ENCODE measurements at regions not wholly inside any gene's neighbourhood (a gene's known extent, or its start where the extent isn't known, plus 50 kb on each side); places are given as distances from the start of the nearest gene placed in this dataset.
"Not testable (repeated sequence)": the region's sequence is repeated elsewhere in the genome, so short reads cannot be mapped to it uniquely, and the experiment has no call there.

DNA sequence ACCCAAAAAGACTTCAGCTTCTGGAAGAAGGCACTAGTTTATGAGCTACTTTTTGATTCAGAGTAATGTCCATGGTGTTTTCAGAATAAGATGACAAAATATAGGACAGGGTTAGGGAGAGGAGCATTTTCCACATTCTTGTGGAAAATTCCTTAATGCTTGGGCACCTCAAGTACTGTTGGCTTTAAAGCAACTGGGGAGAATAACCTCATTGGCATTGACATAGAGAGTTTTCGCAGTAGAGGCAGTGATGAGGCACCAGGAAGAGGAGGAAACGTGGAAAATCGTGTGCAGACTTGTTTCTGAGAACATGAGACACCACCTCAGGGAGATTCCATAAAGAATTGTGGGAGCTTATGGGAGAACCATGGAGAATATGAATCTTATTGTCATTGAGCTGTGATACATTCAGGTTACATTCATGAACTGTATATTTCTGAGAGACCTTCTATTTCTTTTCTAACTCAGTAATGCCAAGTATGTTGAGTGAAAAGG, 929.0 kb upstream of the NRXN1 start:
- DNase-seq, result no peak

DNA sequence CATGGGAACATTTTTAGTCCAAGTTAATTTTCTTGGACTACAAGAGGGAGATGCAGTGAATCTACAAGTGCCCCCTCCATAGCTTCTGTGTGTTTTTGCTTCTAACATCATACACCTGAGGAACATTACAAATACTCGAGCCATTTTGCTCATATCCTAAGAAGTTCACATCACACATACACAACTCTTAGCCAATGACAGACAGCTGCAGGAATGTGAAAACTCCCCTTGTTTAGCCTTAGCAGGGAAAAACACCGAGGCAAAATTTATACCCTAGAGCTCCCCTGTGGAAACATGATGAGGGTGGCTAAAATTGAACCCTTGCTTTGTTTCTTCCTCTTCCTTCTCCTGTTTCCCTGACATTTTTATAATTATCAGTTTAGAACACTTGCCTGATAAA, 928.3 kb upstream of the NRXN1 start:
- DNase-seq, result no peak

DNA sequence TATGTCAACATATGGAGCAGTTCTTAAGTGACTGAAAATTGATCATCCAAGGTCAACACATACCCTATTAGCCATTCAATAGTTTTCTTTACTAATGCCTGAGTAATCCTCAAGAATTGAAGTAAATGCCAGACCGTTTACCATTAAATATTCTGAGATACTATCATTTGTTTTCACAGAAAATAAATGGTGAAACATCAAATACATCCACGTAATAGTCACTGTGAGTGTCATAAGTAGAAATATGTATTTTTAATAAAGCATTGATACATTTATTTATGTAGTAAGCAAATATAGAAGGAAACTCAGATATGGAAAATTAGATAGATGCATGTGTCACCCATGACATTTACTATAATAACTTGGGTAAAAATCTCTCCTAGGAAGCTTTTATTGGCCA, 927.8 kb upstream of the NRXN1 start:
- no peak for DNase-seq

DNA sequence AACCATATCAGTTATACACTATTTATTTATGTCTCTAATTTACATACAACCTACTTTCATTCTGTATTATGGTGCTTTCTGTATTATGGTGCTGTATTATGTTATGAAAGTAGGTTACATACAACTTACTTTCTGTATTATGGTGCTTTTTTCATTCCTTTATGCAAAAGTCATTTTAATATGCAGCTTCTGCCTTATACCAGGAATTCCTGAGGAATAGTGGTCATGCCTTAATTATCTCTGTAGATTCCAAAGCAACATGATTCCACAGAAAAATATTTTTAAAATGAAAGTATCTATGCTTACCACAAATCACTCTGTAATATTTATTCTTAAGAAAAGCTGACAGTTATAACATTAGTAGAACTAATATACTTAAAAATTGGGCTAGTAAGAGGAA, 922.0 kb upstream of the NRXN1 start:
- DNase-seq, result no peak

DNA sequence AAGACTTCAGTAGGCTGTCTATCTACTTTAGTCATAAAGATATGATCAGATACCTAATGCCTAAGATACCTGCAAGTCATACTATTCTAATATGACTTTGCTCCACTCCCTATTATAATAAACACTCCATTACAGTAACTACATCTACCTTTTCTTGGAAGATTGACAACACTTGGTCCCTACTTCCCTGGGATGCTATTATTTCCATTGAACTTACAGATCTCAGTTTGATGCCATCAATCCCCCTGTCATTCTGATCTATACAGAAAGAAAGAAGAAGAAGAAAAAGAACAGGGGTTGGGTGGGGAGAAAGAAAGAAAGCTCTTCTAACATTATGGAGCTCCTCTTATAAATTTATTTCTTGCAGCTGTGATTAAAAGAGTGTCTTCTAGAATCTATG, 889.1 kb upstream of the NRXN1 start:
- no peak for DNase-seq

DNA sequence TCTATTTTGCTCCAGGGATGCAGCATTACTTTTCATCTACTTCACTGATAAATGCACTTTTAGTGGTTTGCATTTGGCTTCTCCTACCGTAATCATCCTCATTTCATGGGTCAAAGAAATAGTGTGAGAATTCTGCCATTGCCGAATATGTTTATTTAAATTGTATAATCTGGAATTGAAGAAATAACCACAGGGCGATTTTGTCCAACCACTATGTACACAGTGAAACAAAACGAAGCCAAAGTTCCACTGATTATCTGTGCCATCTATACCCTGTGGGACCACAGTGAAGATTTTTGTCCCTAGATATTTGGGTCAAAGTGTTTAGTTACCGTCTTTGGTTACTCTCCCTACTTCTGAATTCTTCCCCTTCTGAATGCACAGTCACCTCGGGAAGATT, 888.6 kb upstream of the NRXN1 start:
- no peak for DNase-seq

DNA sequence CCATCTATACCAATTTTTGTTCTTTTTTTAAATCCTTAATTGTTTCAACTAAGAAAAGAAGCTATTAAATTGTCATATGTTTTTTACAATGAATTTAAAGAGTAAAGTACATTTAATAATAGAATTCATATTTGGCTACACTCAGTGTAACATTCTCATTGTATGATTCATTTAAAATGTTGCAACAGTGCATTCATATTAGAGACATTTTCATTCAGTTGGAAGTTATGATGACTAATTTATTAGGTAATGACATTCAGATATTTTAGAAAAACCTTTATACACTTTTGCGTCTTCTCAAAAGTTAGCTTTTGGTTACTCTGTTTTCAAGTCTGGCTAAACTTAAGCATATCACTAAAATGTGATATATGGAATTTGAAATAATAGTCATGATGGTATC, 887.5 kb upstream of the NRXN1 start:
- DNase-seq, result no peak

DNA sequence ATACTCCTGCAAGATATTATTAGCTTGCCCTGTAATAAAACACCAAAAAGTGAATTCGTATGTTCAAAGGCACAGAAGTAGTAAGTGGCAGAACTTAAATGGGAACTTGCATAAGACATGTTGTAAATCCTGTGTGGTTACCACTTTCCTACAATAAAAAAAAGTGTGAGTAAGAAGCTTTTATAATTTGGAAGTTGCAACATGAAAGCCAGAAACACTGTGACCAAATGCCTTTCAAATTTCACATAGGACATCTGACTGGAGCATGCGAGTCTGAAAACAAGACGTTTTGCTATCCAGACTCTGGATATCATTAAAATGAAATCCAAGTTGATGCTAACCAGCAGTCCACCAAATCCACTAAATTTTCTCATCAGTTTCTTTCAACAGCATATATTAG, 886.2 kb upstream of the NRXN1 start:
- DNase-seq, result peak; percentile 74

DNA sequence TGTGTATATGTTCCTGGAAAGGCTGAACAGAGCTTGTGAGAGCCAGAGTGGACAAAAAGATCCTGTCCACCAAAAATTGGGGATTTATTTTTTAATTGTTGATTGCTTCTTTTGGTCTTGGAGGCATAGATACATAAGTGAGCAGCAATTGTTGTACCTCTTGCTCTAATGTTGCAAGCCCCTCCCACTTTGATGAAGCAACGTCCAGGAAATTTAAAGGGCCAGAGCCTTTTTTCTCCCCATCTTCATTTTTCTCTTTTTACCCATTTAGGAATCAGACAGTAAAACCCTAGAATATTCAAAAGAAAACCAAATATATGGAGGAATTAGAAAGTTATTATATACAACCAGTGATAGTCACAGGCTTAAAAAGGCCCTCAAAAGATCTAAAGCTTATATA, 871.8 kb upstream of the NRXN1 start:
- no peak for DNase-seq

DNA sequence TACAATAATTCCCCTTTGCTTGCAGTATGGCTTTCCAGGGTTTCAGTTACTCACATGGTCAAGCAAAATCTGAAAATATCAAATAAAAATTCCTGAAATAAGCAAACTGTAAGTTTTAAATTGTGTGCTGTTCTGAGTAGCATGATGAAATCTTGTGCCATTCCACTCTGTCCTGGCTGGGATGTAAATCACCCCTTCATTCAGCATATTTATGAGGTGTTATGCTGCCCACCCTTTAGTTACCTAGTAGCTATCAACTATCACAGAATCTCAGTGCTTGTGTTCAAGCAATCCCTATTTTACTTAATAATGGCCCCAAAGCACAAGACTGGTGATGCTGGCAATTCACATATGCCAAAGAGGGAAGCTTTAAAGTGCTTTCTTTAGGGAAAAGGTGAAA, 867.7 kb upstream of the NRXN1 start:
- DNase-seq, result no peak

DNA sequence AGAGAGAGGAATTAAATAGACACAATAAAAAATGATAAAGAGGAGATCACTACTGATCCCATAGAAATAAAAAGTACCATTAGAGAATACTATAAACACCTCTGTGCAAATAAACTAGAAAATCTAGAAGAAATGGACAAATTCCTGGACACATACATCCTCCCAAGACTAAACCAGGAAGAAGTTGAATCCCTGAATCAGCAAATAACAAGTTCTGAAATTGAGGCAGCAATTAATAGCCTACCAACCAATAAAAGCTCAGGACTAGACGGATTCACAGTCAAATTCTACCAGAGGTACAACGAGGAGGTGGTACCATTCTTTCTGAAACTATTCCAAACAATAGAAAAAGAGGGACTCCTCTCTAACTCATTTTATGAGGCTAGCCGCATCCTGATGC, 862.7 kb upstream of the NRXN1 start:
- DNase-seq, result not testable (repeated sequence)

DNA sequence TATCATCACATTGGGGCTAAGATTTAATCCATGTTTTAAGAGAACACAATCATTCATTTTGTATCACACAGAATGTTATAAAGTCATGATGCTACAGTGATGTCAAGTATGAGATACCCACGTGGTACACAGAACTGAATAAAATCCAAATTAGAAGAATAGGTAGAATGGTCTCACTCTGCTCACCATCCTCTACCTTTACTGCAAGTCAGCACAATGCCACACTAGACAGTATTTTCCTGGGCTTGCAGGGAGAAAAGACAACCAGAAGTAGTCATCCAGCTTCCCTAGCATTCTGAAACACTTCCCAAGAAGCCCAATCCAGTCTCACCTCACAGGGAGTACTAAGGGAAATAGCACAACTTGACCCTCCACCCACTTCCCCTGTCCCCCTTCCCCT, 856.2 kb upstream of the NRXN1 start:
- DNase-seq, result no peak

DNA sequence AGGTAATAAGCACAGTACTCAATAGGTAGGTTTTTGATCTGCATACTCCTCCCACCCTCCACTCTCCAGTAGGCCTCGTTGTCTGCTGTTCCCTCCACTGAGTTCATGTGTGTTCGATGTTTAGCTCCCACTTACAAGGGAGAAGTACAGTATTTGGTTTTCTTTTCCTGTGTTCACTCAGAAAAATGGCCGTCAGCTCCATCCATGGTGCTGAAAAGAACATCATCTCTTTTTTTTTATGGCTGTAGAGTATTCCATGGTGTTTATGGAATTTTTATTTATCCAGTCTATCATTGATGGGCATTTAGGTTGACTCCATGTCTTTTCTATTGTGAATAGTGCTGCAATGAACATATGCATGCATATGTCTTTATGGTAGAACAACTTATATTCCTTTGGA, 849.7 kb upstream of the NRXN1 start:
- no peak for DNase-seq

DNA sequence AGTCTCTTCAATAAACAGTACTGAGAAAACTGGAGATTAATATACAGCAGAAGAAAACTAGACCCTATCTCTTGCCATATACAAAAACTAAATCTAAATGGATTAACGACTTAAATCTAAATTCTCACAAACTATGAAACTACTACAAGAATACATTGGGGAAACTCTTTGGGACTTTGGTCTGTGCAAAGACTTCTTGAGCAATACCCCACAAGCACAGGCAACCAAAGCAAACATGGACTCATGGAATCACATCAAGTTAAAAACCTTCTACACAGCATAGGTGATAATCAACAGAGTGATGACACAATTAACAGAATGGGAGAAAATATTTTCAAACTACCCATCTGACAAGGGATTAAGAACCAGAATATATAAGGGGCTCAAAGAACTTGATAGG, 848.2 kb upstream of the NRXN1 start:
- no peak for DNase-seq

DNA sequence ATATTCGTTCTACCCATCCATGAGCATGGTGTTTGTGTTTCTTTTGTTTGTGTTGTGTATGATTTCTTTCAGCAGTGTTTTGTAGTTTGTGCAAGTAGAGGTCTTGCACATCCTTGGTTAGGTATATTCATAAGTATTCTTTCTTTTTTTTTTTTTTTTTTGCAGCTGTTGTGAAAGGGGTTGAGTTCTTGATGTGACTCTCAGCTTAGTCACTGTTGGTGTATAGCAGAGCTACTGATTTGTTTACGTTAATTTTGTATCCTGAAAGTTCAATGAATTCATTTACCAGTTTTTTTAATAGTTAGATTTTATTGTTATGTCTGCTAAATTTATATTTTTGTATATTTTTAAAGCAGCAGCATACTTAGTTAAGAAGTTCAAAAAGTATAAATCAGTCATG, 834.4 kb upstream of the NRXN1 start:
- no peak for DNase-seq

DNA sequence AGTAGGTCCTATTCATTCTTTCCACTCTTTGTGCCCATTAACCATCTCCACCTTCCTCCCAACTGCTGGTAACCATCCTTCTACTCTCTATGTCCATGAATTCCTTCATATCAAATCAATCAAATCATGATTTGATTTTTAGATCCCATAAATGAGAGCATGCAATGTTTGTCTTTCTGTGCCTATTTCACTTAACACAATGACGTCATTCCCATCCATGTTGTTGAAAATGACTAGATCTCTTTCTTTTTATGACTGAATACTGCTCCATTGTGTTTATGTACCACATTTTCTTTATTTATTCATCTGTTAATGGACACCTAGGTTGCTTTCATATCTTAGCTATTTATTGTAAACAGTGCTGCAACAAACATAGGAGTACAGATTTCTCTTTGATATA, 827.3 kb upstream of the NRXN1 start:
- no peak for DNase-seq

DNA sequence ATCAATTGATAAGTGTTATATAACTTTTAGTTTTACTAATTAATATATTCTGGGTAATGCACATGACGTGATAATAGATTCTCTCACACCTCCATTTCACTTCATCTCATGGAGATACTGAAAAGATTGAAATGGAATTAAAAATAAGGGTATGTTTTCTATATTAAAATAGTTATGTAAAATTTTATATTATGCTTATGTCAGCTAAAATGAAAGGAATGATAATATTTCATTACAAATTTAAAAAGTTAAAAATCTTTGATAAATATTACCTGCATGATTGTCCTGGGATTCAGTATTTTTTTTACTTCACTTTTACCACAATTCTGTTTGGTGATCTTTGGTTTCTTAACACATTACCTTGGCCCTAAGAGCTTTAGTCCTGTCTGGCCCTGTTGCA, 823.8 kb upstream of the NRXN1 start:
- no peak for DNase-seq

DNA sequence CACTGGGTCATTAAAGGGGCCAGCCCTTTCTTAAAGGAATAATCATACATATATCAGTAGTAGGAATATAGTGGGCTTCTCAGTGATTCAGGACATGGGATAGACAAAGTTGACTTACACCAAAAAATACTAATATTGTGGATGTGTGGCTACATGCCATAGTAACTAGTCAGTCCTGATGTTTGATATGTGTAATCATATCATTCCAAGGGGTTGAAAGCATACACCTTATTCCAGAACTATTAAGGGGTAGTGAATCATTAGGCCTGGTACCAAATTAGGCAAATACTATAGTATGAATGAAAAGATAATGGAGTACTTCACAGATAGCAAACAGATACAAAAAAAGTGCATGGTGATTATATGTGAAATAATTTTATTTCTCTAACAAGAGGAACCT, 814.9 kb upstream of the NRXN1 start:
- no peak for DNase-seq

DNA sequence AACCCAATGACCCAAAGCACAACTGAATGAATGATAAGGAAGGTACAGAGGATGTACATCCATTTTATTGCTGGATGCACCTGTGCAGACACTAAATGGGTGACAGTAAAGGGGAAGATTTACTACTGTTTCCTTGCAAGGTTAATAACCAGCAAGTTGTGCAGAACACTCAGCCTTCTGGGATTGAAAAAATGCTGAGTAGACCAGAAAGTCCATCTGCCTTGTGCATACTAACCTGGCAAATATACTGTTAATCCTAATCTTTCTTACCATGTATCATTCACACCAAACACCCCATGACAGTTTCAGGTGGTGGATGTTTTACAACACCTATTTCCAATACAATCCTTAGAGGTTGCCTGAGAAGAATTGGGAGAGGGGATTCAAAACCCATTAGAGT, 814.1 kb upstream of the NRXN1 start:
- no peak for DNase-seq

DNA sequence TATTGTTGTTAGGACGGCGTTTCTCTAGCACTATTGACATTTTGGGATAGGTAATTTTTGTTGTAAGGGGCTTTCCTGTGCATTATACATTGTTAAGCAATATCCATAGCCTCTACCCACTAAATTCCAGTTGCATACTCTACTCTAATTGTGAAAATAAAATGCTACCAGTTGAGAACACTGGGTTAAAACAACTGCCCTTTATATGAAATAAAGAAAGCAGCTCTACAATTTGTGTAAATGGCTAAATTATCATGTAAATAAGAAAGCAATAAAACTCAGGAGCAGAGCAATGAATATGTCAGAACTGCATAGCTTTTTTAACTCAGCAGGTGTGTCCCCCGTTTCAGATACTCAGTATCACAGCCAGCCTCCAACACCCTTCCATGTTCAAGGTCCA, 812.7 kb upstream of the NRXN1 start:
- DNase-seq, result no peak

DNA sequence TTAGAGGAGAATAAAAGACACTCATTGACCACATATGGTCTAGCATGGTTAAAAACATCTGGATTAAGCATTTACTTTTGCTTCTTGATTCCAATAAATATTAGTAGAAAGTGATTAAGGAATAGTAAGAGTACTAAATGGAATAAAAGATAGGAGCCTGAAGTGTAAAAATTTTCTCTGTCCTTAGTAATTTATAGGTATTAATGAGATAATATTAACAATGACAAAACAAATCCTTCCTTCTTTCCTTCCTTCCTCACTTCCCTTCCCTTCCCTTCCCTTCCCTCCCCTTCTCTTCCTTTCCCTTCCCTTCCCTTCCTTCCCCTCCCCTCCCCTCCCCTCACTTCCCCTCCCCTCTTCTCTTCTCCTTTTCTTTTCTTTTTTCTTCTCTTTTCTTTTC, 797.5 kb upstream of the NRXN1 start:
- no peak for DNase-seq

DNA sequence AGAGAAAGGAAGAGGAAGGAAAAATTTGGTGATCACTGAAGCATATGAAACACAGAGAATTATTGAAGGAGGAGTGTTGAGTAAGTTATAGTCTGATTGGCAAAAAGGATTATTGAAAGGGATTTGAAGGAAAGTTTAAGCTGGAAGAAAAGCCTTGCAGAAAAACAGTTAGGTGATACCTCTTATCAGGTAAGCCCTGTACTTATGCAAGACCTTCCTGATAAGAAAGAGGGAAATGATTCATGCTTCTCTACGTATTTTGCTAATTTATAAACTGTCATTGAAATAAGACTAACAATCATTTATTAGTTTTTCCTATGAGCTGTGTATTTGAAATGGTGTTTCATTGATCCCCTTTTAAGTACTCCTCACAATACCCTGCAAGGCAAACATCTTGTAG, 793.9 kb upstream of the NRXN1 start:
- no peak for DNase-seq

DNA sequence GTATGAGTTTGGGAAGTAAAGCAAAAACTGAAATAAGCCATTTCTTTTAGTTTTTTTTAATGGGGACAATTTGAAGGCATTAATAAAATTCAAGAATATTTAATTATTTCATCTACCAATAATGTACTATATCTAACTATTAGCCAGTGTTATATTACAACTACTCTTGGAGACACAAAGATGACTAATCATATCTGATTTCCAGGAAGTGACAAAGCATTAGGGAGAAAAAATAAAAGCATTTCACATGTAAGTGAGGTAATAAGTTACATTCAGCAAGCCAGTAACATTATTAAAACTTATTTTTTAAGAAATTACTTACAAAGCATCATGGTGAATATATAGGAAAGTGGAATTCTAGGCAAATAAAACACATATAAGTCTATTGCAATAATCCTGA, 781.3 kb upstream of the NRXN1 start:
- no peak for DNase-seq

DNA sequence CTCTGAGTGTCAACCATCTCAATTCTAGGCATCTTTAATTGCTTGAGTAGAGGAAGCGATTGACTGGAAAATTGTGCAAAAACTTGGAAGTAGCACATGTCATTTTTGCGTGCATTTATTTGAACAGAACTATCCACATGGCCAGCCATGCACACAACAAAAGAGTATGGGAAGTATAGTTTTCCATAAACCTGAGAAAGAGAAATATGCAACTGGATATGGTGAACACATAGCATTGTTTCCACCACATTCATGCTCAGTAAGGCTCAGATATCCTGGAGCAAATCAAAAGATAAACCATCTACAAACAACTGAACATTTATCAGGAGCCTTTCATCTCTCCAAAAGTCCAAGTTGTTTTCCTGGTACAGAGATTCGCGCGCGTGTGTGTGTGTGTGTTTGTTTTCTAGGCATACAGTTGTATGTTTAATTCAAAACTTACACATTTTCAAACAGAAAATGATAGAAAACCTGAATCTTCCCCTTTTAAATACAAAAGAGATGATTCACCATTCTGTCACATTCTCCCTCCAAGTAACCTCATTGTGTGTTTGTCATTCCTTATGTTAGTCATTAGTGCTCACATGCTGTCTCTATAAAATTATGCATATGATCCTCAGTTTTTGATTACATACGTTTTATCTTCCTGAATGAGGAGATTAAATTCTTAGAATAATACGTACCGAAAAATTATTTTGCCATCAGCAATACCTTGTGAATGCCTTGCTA, 780.4 kb upstream of the NRXN1 start:
- DNase-seq, result no peak

DNA sequence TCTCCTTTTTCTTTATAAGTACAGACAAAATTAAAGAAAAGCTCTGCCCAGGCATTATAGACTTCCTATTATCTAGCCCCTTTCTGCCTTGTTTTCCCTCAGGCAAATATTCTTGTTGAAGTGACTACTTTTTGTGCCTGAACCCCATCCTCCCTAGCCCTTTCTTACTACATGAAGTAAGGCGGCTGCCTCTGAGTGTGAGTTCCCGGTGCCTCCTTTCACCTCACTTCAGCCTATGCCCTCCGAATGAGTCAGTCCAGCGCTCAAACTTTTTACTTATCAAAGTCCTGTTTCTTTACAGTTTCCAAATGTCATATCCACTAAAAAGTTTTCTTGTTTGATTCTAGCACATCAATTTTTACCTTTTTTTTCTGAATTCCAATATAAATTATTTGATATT, 778.3 kb upstream of the NRXN1 start:
- DNase-seq, result no peak

DNA sequence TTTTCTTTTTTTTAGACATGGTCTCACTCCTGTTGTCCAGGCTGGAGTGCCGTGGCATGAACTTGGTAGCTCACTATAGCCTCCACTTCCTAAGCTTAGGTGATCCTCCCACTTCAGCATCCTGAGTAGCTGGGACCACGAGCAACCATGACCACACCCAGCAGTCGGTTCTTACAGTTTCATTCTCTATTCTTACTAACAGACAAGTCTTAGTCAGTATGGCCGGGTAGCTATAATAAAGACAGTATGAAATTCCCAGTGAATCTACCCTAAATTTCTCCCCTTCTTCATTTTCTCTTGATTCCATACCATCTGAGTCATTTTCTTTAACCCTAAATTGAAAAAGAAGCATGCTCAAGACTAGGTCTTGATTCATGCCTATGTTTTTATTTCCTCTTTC, 775.3 kb upstream of the NRXN1 start:
- DNase-seq, result no peak
